Right lobe of liver (tissue), 6 donors: ENCODE measurements at regions not wholly inside any gene's neighbourhood (a gene's known extent, or its start where the extent isn't known, plus 50 kb on each side); places are given as distances from the start of the nearest gene placed in this dataset.
"Not testable (repeated sequence)": the region's sequence is repeated elsewhere in the genome, so short reads cannot be mapped to it uniquely, and the experiment has no call there.

Source experiments
- ATAC-seq, 4 donors: fragments of 200-7000 bp; cut with Tn5 transposase; one replicate each; pipeline ENCODE4 v1.9.1; 2020; ENCODE audit warnings: mild to moderate bottlenecking in 4 of 4, moderate library complexity in 4 of 4
- DNase-seq, 3 donors: peaks; one replicate each; pipeline ENCODE4 v3.0.0-alpha.2; 2020
- H3K27ac ChIP-seq, 3 donors: fragments of 200-600 bp; one replicate each; pipeline ENCODE4 v1.8.0; 2022
- H3K27me3 ChIP-seq, 2 donors: fragments of 200-600 bp; one replicate each; pipeline ENCODE4 v1.8.0; 2022
- H3K36me3 ChIP-seq, 4 donors: fragments of 200-600 bp; sonication (generic) in 1 of 4; one replicate each; pipeline versions ENCODE4 v1.5.1 to v1.8.0; 2017 to 2022; ENCODE audit warnings: control low read depth in 1 of 4
- H3K4me1 ChIP-seq, 4 donors: fragments of 200-600 bp; sonication (generic) in 1 of 4; one replicate each; pipeline versions ENCODE4 v1.5.1 to v1.8.0; 2017 to 2022; ENCODE audit warnings: control low read depth in 1 of 4
- H3K4me3 ChIP-seq, 3 donors: fragments of 200-600 bp; one replicate each; pipeline ENCODE4 v1.8.0; 2022
- H3K9me3 ChIP-seq, 4 donors: fragments of 200-600 bp; sonication (generic) in 1 of 4; one replicate each; pipeline versions ENCODE4 v1.5.1 to v1.8.0; 2017 to 2022; ENCODE audit warnings: control low read depth in 1 of 4
- POLR2A ChIP-seq: fragments of 450-650 bp; IDR thresholded peaks from one replicate; pipeline ENCODE4 v1.6.1; 2017; ENCODE audit warnings: antibody characterized with exemption, mild to moderate bottlenecking
- WGBS: methylation state at CpG from one replicate; pipeline ENCODE4 v1.1.6; 2018; ENCODE audit warnings: low coverage, low lambda C conversion rate; ENCODE audit not compliant: insufficient coverage; ENCODE audit errors: missing lambda C conversion rate; 5-methylcytosine and 5-hydroxymethylcytosine counted together
- intact Hi-C, 2 donors: fragments of 100-400 bp; cut with DNase I; formaldehyde crosslinking; loops; one replicate each; pipeline versions ENCODE4 v1.11.2 to v1.14.1; 2022
- TF ChIP-seq, protein P1 (sequence below), 4 donors: fragments of 200-600 bp in 3 of 4; fragments of 450-650 bp in 1 of 4; IDR thresholded peaks; one replicate each; pipeline versions ENCODE4 v1.5.1 to v1.8.0; 2016 to 2022; ENCODE audit warnings: antibody characterized with exemption in 4 of 4, mild to moderate bottlenecking in 2 of 4
- donor health status: DM: no; HTN: yes; CAD: no.
- donor health status: DM: no; HTN: no; CAD: no.
- donor health status: DM: no; HTN: no; CAD: no.
- donor health status: DM: no; HTN: yes; CAD: no.
- donor health status: DM: no; HTN: yes; CAD: no.

DNA sequence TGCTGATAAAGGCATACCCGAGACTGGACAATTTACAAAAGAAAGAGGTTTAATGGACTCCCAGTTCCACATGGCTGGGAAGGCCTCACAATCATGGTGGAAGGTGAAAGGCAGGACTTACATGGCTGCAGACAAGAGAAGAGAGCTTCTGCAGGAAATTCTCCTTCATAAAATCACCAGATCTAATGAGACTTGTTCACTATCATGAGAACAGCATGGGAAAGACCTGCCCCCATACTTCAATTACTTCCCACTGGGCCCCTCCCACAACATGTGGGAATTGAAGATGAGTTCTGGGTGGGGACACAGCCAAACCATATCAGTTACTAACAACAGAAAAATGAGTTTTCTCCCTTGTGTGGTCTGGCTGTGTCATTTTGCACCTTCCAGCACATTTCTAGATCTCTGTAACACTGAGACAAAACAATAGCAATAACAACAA lies 741.4 kb downstream of the KCNT2 start:
- DNase-seq (no peak), ATAC-seq (no peak)
- WGBS: 58% methylated on average over 1 of the region's 1 CpG
- Histone ChIP-seq H3K27ac (no peak overlapping the region), H3K9me3 (no peaks in the 10 kb centered on the region), H3K4me3 (no peak overlapping the region), H3K36me3 (no peaks in the 10 kb centered on the region), H3K27me3 (no peaks in the 10 kb centered on the region), H3K4me1 (no peaks in the 10 kb centered on the region)
- intact Hi-C loops: no loop called here
- TF ChIP-seq POLR2A: no peak
- TF ChIP-seq, protein P1, sequence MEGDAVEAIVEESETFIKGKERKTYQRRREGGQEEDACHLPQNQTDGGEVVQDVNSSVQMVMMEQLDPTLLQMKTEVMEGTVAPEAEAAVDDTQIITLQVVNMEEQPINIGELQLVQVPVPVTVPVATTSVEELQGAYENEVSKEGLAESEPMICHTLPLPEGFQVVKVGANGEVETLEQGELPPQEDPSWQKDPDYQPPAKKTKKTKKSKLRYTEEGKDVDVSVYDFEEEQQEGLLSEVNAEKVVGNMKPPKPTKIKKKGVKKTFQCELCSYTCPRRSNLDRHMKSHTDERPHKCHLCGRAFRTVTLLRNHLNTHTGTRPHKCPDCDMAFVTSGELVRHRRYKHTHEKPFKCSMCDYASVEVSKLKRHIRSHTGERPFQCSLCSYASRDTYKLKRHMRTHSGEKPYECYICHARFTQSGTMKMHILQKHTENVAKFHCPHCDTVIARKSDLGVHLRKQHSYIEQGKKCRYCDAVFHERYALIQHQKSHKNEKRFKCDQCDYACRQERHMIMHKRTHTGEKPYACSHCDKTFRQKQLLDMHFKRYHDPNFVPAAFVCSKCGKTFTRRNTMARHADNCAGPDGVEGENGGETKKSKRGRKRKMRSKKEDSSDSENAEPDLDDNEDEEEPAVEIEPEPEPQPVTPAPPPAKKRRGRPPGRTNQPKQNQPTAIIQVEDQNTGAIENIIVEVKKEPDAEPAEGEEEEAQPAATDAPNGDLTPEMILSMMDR (IDR thresholded peaks at IDR 0.05): no peak

DNA sequence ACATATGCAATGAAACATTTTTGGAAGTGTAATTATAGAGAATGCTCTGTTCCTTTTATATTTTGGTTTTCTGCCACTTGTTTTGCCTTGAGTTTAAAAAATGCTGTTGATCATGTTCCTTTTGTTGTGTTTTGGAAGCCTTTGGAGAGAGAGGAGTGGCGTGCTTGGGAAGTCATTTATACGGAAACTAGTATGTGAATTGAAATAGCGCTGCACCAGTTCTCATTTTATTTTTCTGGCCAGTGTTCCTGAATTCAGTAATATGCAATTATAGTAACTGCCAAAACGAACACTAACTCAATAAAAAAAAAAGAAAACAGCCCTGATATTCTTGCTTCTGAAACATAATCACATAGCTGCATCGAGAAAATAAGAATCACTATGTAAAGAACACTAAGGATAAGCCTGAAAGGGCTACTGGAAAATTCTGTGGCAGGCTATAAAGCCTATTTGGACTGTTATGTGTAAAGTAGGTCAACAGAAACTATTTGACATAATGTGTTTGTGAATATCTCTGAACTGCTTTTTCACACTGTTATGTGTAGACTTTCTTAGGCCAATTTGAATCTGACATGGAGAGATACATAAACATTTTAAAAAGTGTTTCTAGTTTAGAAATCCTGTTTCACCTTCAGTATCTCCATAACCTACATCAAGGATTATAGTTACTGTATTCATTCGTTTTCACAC lies 742.0 kb downstream of the KCNT2 start:
- Histone ChIP-seq H3K4me3 (no peak overlapping the region), H3K4me1 (no peaks in the 10 kb centered on the region), H3K27ac (no peak overlapping the region), H3K27me3 (no peaks in the 10 kb centered on the region), H3K9me3 (no peaks in the 10 kb centered on the region), H3K36me3 (no peaks in the 10 kb centered on the region)
- no peak for TF ChIP-seq POLR2A
- 57% methylated on average over 6 of the region's 6 CpGs for WGBS
- ATAC-seq: no peak
- intact Hi-C loops: no loop called here
- no peak for DNase-seq

DNA sequence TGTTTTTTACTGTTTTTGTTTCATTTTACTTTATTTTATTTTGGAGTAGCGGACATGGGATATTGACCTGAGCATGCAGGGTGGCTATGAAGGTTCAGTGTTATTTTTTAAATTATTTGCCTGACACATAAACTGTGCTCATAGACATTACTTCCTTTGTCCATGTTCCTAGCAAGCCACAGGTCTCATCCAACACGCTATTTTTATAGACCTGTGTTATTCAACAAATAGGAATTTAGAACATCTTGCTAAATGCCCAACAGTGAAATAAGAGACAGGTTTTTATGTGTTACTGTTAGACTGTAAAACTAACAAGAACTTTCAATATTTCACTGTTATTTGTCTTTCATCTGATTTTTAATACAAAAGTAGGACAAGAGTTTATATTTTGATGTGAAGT lies 756.4 kb downstream of the KCNT2 start:
- H3K4me1 ChIP-seq: no peaks in the 10 kb centered on the region
- H3K4me3 ChIP-seq: no peak overlapping the region
- WGBS: 73% methylated on average over 2 of the region's 2 CpGs
- no peak for TF ChIP-seq POLR2A
- intact Hi-C loops: no loop called here
- no peaks in the 10 kb centered on the region for H3K27me3 ChIP-seq
- no peak overlapping the region for H3K27ac ChIP-seq
- DNase-seq (no peak), ATAC-seq (no peak)
- H3K36me3 ChIP-seq: no peaks in the 10 kb centered on the region
- no peaks in the 10 kb centered on the region for H3K9me3 ChIP-seq

DNA sequence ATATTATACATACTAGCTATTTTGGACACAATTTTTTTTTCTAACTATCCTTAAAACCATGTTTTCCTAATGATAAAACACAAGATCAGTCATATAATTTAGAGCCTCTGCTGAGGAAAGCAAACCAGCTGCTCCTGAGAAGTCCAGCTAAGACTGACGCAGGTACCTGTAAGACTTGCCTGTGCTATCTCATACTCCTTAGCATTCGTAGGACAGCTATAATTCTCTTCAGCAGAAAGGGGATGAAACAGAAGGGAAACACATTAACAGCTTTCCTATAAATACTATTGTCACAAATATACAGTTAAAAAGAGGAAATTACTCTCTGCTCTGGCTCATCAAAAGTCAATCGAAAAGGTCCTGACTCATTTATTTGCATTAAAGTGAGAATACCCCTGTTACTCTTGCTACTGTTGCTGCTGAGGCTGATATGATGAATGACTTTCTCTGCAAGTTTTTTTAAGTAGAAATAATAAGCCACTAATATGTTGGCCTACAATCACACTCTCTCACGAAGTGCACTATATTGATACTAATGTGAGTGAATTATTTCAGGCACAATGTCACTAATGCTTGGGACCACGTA lies 757.1 kb downstream of the KCNT2 start:
- Histone ChIP-seq H3K27me3 (no peaks in the 10 kb centered on the region), H3K9me3 (no peaks in the 10 kb centered on the region), H3K4me3 (no peak overlapping the region), H3K36me3 (no peaks in the 10 kb centered on the region), H3K27ac (no peak overlapping the region), H3K4me1 (no peaks in the 10 kb centered on the region)
- ATAC-seq (no peak), DNase-seq (no peak)
- 49% methylated on average over 5 of the region's 5 CpGs for WGBS
- intact Hi-C loops: no loop called here
- no peak for TF ChIP-seq POLR2A
- TF ChIP-seq, protein P1 (IDR thresholded peaks at IDR 0.05): no peak

DNA sequence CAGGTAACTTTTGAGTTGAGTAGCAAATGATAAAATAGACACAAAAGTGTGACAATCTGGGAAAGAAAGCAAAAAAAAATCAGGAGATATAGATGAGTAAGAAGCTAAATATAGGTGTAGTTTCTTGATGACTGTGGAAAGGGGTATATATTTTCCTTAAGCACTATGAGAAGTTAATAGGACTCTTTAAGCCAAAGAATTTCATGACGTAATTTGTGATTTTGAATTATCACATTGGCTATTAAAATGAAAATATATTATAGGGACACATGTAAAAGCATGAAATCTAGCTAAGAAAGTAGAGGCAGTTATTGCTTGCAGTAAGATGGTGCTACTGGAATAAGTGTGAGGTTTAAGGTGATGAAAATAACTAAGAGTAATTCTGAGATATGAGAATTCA lies 759.1 kb downstream of the KCNT2 start:
- Histone ChIP-seq H3K27ac (no peak overlapping the region), H3K27me3 (no peaks in the 10 kb centered on the region), H3K36me3 (no peaks in the 10 kb centered on the region), H3K9me3 (no peaks in the 10 kb centered on the region), H3K4me1 (no peaks in the 10 kb centered on the region), H3K4me3 (no peak overlapping the region)
- TF ChIP-seq, protein P1 (IDR thresholded peaks at IDR 0.05): no peak
- no peak for TF ChIP-seq POLR2A
- 0% methylated on average over 1 of the region's 1 CpG for WGBS
- DNase-seq (no peak), ATAC-seq (no peak)
- intact Hi-C loops: no loop called here

DNA sequence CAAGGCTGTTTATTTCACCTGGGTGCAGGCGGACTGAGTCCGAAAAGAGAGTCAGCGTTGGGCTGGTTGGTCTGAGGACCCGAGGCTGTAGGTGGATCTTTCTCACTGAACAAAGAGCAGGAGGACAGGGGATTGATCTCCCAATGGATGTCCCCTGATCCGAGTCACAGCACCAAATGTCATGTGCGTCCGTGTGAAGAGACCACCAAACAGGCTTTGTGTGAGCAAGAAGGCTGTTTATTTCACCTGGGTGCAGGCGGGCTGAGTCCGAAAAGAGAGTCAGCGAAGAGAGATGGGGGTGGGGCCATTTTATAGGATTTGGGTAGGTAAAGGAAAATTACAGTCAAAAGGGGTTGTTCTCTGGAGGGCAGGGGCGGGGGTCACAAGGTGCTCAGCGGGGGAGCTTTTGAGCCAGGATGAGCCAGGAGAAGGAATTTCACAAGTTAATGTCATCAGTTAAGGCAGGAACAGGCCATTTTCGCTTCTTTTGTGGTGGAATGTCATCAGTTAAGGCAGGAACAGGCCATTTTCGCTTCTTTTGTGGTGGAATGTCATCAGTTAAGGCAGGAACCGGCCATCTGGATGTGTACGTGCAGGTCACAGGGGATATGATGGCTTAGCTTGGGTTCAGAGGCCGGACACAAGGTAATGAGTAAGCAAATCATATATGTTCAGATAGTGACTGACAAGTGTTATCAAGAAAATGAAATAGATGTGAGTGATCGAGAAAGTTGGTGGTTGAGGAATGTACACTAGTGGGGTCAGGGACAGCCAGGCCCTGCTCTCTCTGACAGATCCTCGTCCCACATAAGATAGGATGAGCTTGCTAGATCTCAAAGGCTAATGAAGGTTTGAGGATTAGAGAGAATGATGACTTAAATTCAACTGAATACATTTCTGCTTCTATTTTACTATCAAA lies 760.0 kb downstream of the KCNT2 start:
- H3K27me3 ChIP-seq, H3K9me3 ChIP-seq, ATAC-seq, H3K27ac ChIP-seq, H3K4me1 ChIP-seq, H3K36me3 ChIP-seq, H3K4me3 ChIP-seq, DNase-seq, intact Hi-C loops: not testable (repeated sequence)
- 23% methylated on average over 16 of the region's 19 CpGs for WGBS
